Osteoblast (primary cell): ENCODE measurements at regions not wholly inside any gene's neighbourhood (a gene's known extent, or its start where the extent isn't known, plus 50 kb on each side); places are given as distances from the start of the nearest gene placed in this dataset.

Experiments used
- DNase-seq: peaks from one replicate; pipeline ENCODE4 v3.0.0; 2011; ENCODE audit warnings: low spot score, mixed read lengths; ENCODE audit not compliant: insufficient read length; ENCODE audit errors: missing footprints
- H2AFZ ChIP-seq: 2 replicates; pipeline ENCODE4 v1.6.0; 2011; ENCODE audit warnings: mild to moderate bottlenecking, low read length
- H3K27ac ChIP-seq: 2 replicates; pipeline ENCODE4 v1.5.1; 2011; ENCODE audit warnings: mild to moderate bottlenecking, low read depth, low read length, moderate library complexity
- H3K27me3 ChIP-seq: 2 replicates; pipeline ENCODE4 v1.6.0; 2012; ENCODE audit warnings: mild to moderate bottlenecking, control low read depth, inconsistent platforms, low read length, moderate library complexity; ENCODE audit not compliant: insufficient read depth
- H3K36me3 ChIP-seq: 2 replicates; pipeline ENCODE4 v1.5.1; 2011; ENCODE audit warnings: mild to moderate bottlenecking, low read length, control low read depth, moderate library complexity; ENCODE audit not compliant: insufficient read depth
- H3K4me1 ChIP-seq: 2 replicates; pipeline ENCODE4 v1.5.1; 2011; ENCODE audit warnings: mild to moderate bottlenecking, low read length, control low read depth, moderate library complexity; ENCODE audit not compliant: insufficient read depth
- H3K4me2 ChIP-seq: 2 replicates; pipeline ENCODE4 v1.6.0; 2011; ENCODE audit warnings: mild to moderate bottlenecking, low read length; ENCODE audit not compliant: insufficient read depth
- H3K4me3 ChIP-seq: fragments of 200-600 bp; sonication (generic); 3 replicates; pipeline ENCODE4 v1.5.1; 2012; ENCODE audit warnings: mild to moderate bottlenecking, low read length, inconsistent platforms; ENCODE audit not compliant: insufficient read depth
- H3K79me2 ChIP-seq: 2 replicates; pipeline ENCODE4 v1.6.0; 2012; ENCODE audit warnings: mild to moderate bottlenecking, low read length, control low read depth, inconsistent platforms; ENCODE audit not compliant: insufficient read depth
- H3K9me3 ChIP-seq: 2 replicates; pipeline ENCODE4 v1.5.1; 2011; ENCODE audit warnings: low read depth, low read length, control low read depth
- H4K20me1 ChIP-seq: 2 replicates; pipeline ENCODE4 v1.6.0; 2012; ENCODE audit warnings: mild to moderate bottlenecking, low read length, control low read depth; ENCODE audit not compliant: insufficient read depth
- CTCF ChIP-seq: IDR thresholded peaks from 2 replicates; pipeline ENCODE4 v1.5.1; 2011; ENCODE audit warnings: mild to moderate bottlenecking, low read depth, low read length, moderate library complexity; ENCODE audit errors: extremely low read depth

GRCh38 chr10:10552948-10553347, 464.7 kb upstream of the CELF2 start:
- no peaks in the 10 kb centered on the region for H3K9me3 ChIP-seq
- no peaks in the 10 kb centered on the region for H4K20me1 ChIP-seq
- H3K4me3 ChIP-seq, result no peak overlapping the region
- H2AFZ ChIP-seq, result no peak overlapping the region
- no peak for DNase-seq
- H3K27ac ChIP-seq, result no peak overlapping the region
- H3K36me3 ChIP-seq, result no peaks in the 10 kb centered on the region
- no peak for TF ChIP-seq CTCF
- H3K79me2 ChIP-seq, result no peaks in the 10 kb centered on the region
- no peaks in the 10 kb centered on the region for H3K4me1 ChIP-seq
- no peak overlapping the region for H3K4me2 ChIP-seq
- no peaks in the 10 kb centered on the region for H3K27me3 ChIP-seq

- Histone ChIP-seq H3K36me3 (no peaks in the 10 kb centered on the region), H3K4me1 (no peaks in the 10 kb centered on the region), H3K79me2 (no peaks in the 10 kb centered on the region), H3K4me2 (no peak overlapping the region), H2AFZ (no peak overlapping the region), H3K27me3 (no peaks in the 10 kb centered on the region), H3K4me3 (no peak overlapping the region), H3K9me3 (no peaks in the 10 kb centered on the region), H3K27ac (no peak overlapping the region), H4K20me1 (no peaks in the 10 kb centered on the region)
- no peak for DNase-seq
- no peak for TF ChIP-seq CTCF
Observed at GRCh38 chr10:10564081-10564794, 453.4 kb upstream of the CELF2 start.

- no peaks in the 10 kb centered on the region for H4K20me1 ChIP-seq
- H3K27me3 ChIP-seq, result no peaks in the 10 kb centered on the region
- no peak overlapping the region for H3K4me2 ChIP-seq
- no peaks in the 10 kb centered on the region for H3K9me3 ChIP-seq
- no peaks in the 10 kb centered on the region for H3K4me1 ChIP-seq
- no peak for DNase-seq
- H3K27ac ChIP-seq, result no peak overlapping the region
- no peaks in the 10 kb centered on the region for H3K79me2 ChIP-seq
- H3K4me3 ChIP-seq, result no peak overlapping the region
- H2AFZ ChIP-seq, result no peak overlapping the region
- H3K36me3 ChIP-seq, result no peaks in the 10 kb centered on the region
- no peak for TF ChIP-seq CTCF
Observed at GRCh38 chr10:10576937-10577336, 440.7 kb upstream of the CELF2 start.

GRCh38 chr10:10579709-10580108, 438.0 kb upstream of the CELF2 start:
- H4K20me1 ChIP-seq, result no peaks in the 10 kb centered on the region
- no peaks in the 10 kb centered on the region for H3K9me3 ChIP-seq
- no peak for TF ChIP-seq CTCF
- no peaks in the 10 kb centered on the region for H3K79me2 ChIP-seq
- no peak for DNase-seq
- H3K27ac ChIP-seq, result no peak overlapping the region
- H3K4me2 ChIP-seq, result no peak overlapping the region
- no peak overlapping the region for H3K4me3 ChIP-seq
- no peaks in the 10 kb centered on the region for H3K36me3 ChIP-seq
- no peaks in the 10 kb centered on the region for H3K27me3 ChIP-seq
- no peaks in the 10 kb centered on the region for H3K4me1 ChIP-seq
- H2AFZ ChIP-seq, result no peak overlapping the region
